ENCODE measurements at regions not wholly inside any gene's neighbourhood (a gene's known extent, or its start where the extent isn't known, plus 50 kb on each side); places are given as distances from the start of the nearest gene placed in this dataset.

GRCh38 chr2:4190548-4190947, 487.2 kb downstream of the DCDC2C start (continued):
- TF ChIP-seq REPIN1 (tag by site-specific recombination; IDR thresholded peaks at IDR 0.05; ENCODE audit: low read depth) = no peak
- no peak for TF ChIP-seq ZNF776 (tag by site-specific recombination; IDR thresholded peaks at IDR 0.05; ENCODE audit: borderline replicate concordance)
- no peak for TF ChIP-seq SCRT2 (tag by site-specific recombination; IDR thresholded peaks at IDR 0.05)
- TF ChIP-seq SALL2 (tag by site-specific recombination; IDR thresholded peaks at IDR 0.05; ENCODE audit: borderline replicate concordance) = no peak
- no peak for TF ChIP-seq ZNF138 (tag by site-specific recombination; IDR thresholded peaks at IDR 0.05; ENCODE audit: borderline replicate concordance)

GRCh38 chr2:4192119-4192518, 488.7 kb downstream of the DCDC2C start:
- TF ChIP-seq ZFP37 (tag by site-specific recombination; IDR thresholded peaks at IDR 0.05) (no peak), ZNF621 (tag by site-specific recombination; IDR thresholded peaks at IDR 0.05) (no peak), ZNF513 (tag by site-specific recombination; IDR thresholded peaks at IDR 0.05) (no peak), ZNF341 (tag by site-specific recombination; IDR thresholded peaks at IDR 0.05; ENCODE audit: low read depth) (no peak), BCL11B (tag by site-specific recombination; IDR thresholded peaks at IDR 0.05; ENCODE audit: low read depth) (no peak), ZNF121 (tag by site-specific recombination; IDR thresholded peaks at IDR 0.05) (no peak), ZNF426 (tag by site-specific recombination; IDR thresholded peaks at IDR 0.05) (no peak), ZBTB10 (tag by site-specific recombination; IDR thresholded peaks at IDR 0.05) (no peak), ZNF174 (tag by site-specific recombination; IDR thresholded peaks at IDR 0.05) (no peak), ZNF639 (tag by site-specific recombination; IDR thresholded peaks at IDR 0.05) (no peak), ZSCAN4 (tag by site-specific recombination; IDR thresholded peaks at IDR 0.05) (no peak), ZNF26 (tag by site-specific recombination; IDR thresholded peaks at IDR 0.05) (no peak), ZNF23 (tag by site-specific recombination; IDR thresholded peaks at IDR 0.05; ENCODE audit: borderline replicate concordance) (no peak), ZNF580 (tag by site-specific recombination; IDR thresholded peaks at IDR 0.05) (no peak), ZNF449 (tag by site-specific recombination; IDR thresholded peaks at IDR 0.05) (no peak), KLF1 (tag by site-specific recombination; IDR thresholded peaks at IDR 0.05) (no peak), ZNF292 (tag by site-specific recombination; IDR thresholded peaks at IDR 0.05; ENCODE audit: borderline replicate concordance, low read depth) (no peak), ZEB2 (tag by site-specific recombination; IDR thresholded peaks at IDR 0.05) (no peak)
- no peak overlapping the region for H3K27ac ChIP-seq (ENCODE audit: extremely low read depth, low read depth, low read length)
- H3K9me3 ChIP-seq (ENCODE audit: control insufficient read depth, insufficient read depth, low read depth, low read length) = no peaks in the 10 kb centered on the region
- no peaks in the 10 kb centered on the region for H3K4me1 ChIP-seq (ENCODE audit: control insufficient read depth, insufficient read depth, low read length)
- H3K4me3 ChIP-seq (ENCODE audit: low read depth, low read length) = no peak overlapping the region
- ChIA-PET POLR2A (no interaction called here), CTCF (no interaction called here)
- no peaks in the 10 kb centered on the region for H3K36me3 ChIP-seq (ENCODE audit: control insufficient read depth in 2 of 2, insufficient read depth in 1 of 2, low read length in 2 of 2)
